DND-41 (cell line): ENCODE measurements at regions not wholly inside any gene's neighbourhood (a gene's known extent, or its start where the extent isn't known, plus 50 kb on each side); places are given as distances from the start of the nearest gene placed in this dataset.

Source experiments
- CTCF ChIP-seq: IDR thresholded peaks from 2 replicates; pipeline ENCODE4 v1.5.1; 2012; ENCODE audit warnings: borderline replicate concordance, low read length, moderate library complexity, mild to moderate bottlenecking; ENCODE audit not compliant: poor library complexity, severe bottlenecking; ENCODE audit errors: extremely low read depth
- EZH2 ChIP-seq: IDR thresholded peaks from 3 replicates; pipeline ENCODE4 v1.6.1; 2012; ENCODE audit warnings: borderline replicate concordance, low read depth, mild to moderate bottlenecking, moderate library complexity, low read length, inconsistent platforms; ENCODE audit not compliant: severe bottlenecking

- TF ChIP-seq CTCF (no peak), EZH2 (no peak)
These were observed 339.4 kb upstream of the USP24 start for GRCh38 chr1:55554611-55555010.
